Mucosa of stomach (tissue), 1 donor: ENCODE measurements at regions not wholly inside any gene's neighbourhood (a gene's known extent, or its start where the extent isn't known, plus 50 kb on each side); places are given as distances from the start of the nearest gene placed in this dataset.

ENCODE experiments used
- H3K27me3 ChIP-seq: one replicate; pipeline ENCODE4 v1.7.0; 2013; ENCODE audit warnings: mild to moderate bottlenecking, low read length; ENCODE audit not compliant: control insufficient read depth, insufficient read depth
- H3K36me3 ChIP-seq: one replicate; pipeline ENCODE4 v1.7.0; 2013; ENCODE audit warnings: low read length; ENCODE audit not compliant: control insufficient read depth, insufficient read depth
- H3K4me1 ChIP-seq: one replicate; pipeline ENCODE4 v1.7.0; 2013; ENCODE audit warnings: mild to moderate bottlenecking, low read length; ENCODE audit not compliant: control insufficient read depth, insufficient read depth
- H3K4me3 ChIP-seq: one replicate; pipeline ENCODE4 v1.7.0; 2013; ENCODE audit warnings: low read length
- H3K9ac ChIP-seq: one replicate; pipeline ENCODE4 v1.7.0; 2013; ENCODE audit warnings: mild to moderate bottlenecking, low read length, moderate library complexity
- H3K9me3 ChIP-seq: one replicate; pipeline ENCODE4 v1.7.0; 2013; ENCODE audit warnings: mild to moderate bottlenecking, low read length, moderate library complexity; ENCODE audit not compliant: control insufficient read depth
- donor health status: Pancreatic carcinoma.

DNA sequence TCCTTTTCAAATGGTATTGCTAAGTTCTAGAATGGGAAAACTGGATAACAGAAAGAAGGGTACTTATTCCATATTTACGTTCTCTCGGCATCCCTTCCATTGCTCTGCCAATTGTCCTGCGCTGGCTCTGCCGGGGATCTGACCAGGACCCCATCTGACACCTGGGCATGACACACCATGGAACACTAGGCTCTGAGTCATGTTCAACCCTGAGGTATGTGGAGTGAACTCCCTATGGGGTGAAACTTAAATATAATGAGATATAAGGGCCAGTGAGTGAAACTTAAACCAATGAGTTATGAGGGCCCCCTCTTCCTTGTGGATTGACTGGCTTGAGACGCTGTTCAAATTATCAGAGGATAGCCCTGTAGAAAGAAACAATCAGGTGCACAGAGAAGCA, 55.1 kb upstream of the ZEB1 start:
- Histone ChIP-seq H3K9me3 (no peaks in the 10 kb centered on the region), H3K27me3 (no peaks in the 10 kb centered on the region), H3K36me3 (no peaks in the 10 kb centered on the region), H3K4me3 (no peak overlapping the region), H3K4me1 (no peaks in the 10 kb centered on the region), H3K9ac (no peak overlapping the region)

DNA sequence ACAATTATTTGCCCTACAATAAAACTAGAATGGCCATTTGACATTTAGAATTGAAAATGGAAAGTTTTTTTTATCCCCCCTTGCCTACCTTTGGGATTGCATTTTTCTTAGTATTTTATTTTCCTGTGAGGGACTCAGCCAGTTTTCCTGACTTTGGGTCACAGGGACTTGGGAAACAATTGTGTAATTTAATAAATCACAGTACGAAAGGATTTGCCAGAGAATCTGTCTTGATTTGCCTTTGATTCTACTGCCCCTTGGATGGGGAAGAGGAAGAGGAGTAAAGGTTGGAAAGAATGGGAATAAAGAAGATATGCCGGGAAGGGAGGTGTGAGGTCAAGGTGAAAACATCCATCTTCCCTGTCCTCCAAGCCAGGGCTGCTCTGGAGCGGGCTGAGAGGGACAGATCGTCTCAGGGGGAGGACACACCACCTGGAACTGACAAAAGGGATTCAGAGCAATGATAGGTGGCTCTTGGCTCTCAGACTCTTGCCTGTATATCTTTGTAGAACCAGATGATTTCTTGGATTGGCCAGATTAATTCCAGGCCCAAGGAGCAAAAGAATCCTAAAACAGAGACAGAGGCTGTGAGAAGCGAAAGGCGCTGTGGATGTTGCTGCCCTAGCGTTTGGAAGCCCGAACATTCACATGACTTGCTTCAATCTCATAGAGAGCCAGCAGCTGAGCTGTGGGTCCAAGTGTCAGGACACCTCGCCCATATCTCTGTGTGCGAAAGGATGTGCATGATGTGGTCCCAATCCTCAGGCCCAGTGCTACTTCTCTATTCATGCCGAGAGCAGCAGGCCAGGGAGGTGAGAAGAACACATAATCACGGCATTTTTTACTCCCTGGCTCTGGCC, 50.3 kb upstream of the ZEB1 start:
- Histone ChIP-seq H3K36me3 (no peaks in the 10 kb centered on the region), H3K9ac (no peak overlapping the region), H3K27me3 (no peaks in the 10 kb centered on the region), H3K9me3 (no peaks in the 10 kb centered on the region), H3K4me3 (no peak overlapping the region), H3K4me1 (no peaks in the 10 kb centered on the region)
